Aorta (tissue), 5 donors: ENCODE measurements at regions not wholly inside any gene's neighbourhood (a gene's known extent, or its start where the extent isn't known, plus 50 kb on each side); places are given as distances from the start of the nearest gene placed in this dataset.

Source experiments
- ATAC-seq: fragments of 200-7000 bp; cut with Tn5 transposase; one replicate; pipeline ENCODE4 v1.9.1; 2022; ENCODE audit warnings: moderate library complexity; ENCODE audit not compliant: low FRiP score
- DNase-seq, 2 donors: peaks; one replicate each; pipeline ENCODE4 v3.0.0-alpha.2; 2020
- H3K27ac ChIP-seq, 2 donors: one replicate each; pipeline ENCODE4 v1.5.1; 2013; ENCODE audit warnings: low read length in 2 of 2, mild to moderate bottlenecking in 2 of 2, moderate library complexity in 2 of 2, control low read depth in 1 of 2, inconsistent platforms in 1 of 2, low read depth in 1 of 2
- H3K27me3 ChIP-seq, 2 donors: one replicate each; pipeline ENCODE4 v1.6.1; 2013; ENCODE audit warnings: control low read depth in 1 of 2, low read length in 1 of 2, mild to moderate bottlenecking in 1 of 2, moderate library complexity in 1 of 2; ENCODE audit not compliant: insufficient read depth in 2 of 2, control insufficient read depth in 1 of 2
- H3K36me3 ChIP-seq, 2 donors: one replicate each; pipeline ENCODE4 v1.6.1; 2013; ENCODE audit warnings: control low read depth in 1 of 2, low read length in 1 of 2, mild to moderate bottlenecking in 1 of 2; ENCODE audit not compliant: insufficient read depth in 2 of 2, control insufficient read depth in 1 of 2
- H3K4me1 ChIP-seq, 2 donors: one replicate each; pipeline ENCODE4 v1.6.1; 2013; ENCODE audit warnings: low read length in 2 of 2, control low read depth in 1 of 2, mild to moderate bottlenecking in 1 of 2, moderate library complexity in 1 of 2; ENCODE audit not compliant: insufficient read depth in 2 of 2, control insufficient read depth in 1 of 2
- H3K4me3 ChIP-seq, 2 donors: one replicate each; pipeline ENCODE4 v1.5.1; 2013; ENCODE audit warnings: low read length in 2 of 2, control low read depth in 1 of 2, mild to moderate bottlenecking in 1 of 2
- H3K9me3 ChIP-seq: one replicate; pipeline ENCODE4 v1.6.1; 2013; ENCODE audit warnings: mild to moderate bottlenecking, low read length; ENCODE audit not compliant: control insufficient read depth
- WGBS, 2 donors: extraction: QIAGEN DNeasy Blood & Tissue Kit; methylation state at CpG; one replicate each; pipeline ENCODE4 v1.1.7; 2013; 5-methylcytosine and 5-hydroxymethylcytosine counted together
- intact Hi-C, 2 donors: fragments of 100-400 bp; cut with DNase I; formaldehyde crosslinking; loops; one replicate each; pipeline versions ENCODE4 v1.14.2 to v1.15.0; 2022
- donor health status: healthy with polysubstance abuse.
- donor health status: Bipolar disorder and iron deficiency.
- donor health status: DM: no; HTN: no; CAD: no.
- donor health status: DM: no; HTN: no; CAD: no.
- donor health status: DM: yes; HTN: yes; CAD: no.

- intact Hi-C loops = no loop called here
- H3K4me1 ChIP-seq = no peaks in the 10 kb centered on the region
- no peak overlapping the region for H3K27ac ChIP-seq
- 51 to 54% methylated on average over 2 of the region's 2 CpGs for WGBS, 2 donors
- no peaks in the 10 kb centered on the region for H3K36me3 ChIP-seq
- H3K27me3 ChIP-seq = no peaks in the 10 kb centered on the region
- no peak overlapping the region for H3K4me3 ChIP-seq
- H3K9me3 ChIP-seq = no peaks in the 10 kb centered on the region
- no peak for ATAC-seq
- no peak for DNase-seq
Measured at GRCh38 chr1:193545171-193545570, 358.8 kb upstream of the B3GALT2 start.

- Histone ChIP-seq H3K27ac (no peak overlapping the region), H3K27me3 (no peaks in the 10 kb centered on the region), H3K4me3 (no peak overlapping the region), H3K9me3 (no peaks in the 10 kb centered on the region), H3K36me3 (no peaks in the 10 kb centered on the region), H3K4me1 (no peaks in the 10 kb centered on the region)
- WGBS, 2 donors = 86% methylated on average over 4 of the region's 4 CpGs
- intact Hi-C loops = no loop called here
- no peak for ATAC-seq
- DNase-seq = no peak
Measured at GRCh38 chr1:193543259-193543658, 356.8 kb upstream of the B3GALT2 start.

GRCh38 chr1:193542690-193543089 lies 356.3 kb upstream of the B3GALT2 start:
- intact Hi-C loops = no loop called here
- H3K36me3 ChIP-seq = no peaks in the 10 kb centered on the region
- no peak overlapping the region for H3K4me3 ChIP-seq
- WGBS, 2 donors = 17 to 27% methylated on average over 1 of the region's 1 CpG
- DNase-seq = no peak
- H3K27ac ChIP-seq = no peak overlapping the region
- no peaks in the 10 kb centered on the region for H3K4me1 ChIP-seq
- H3K27me3 ChIP-seq = no peaks in the 10 kb centered on the region
- H3K9me3 ChIP-seq = no peaks in the 10 kb centered on the region
- no peak for ATAC-seq

- Histone ChIP-seq H3K27ac (no peak overlapping the region), H3K9me3 (no peaks in the 10 kb centered on the region), H3K36me3 (no peaks in the 10 kb centered on the region), H3K27me3 (no peaks in the 10 kb centered on the region), H3K4me3 (no peak overlapping the region), H3K4me1 (no peaks in the 10 kb centered on the region)
- ATAC-seq = no peak
- intact Hi-C loops = no loop called here
- DNase-seq = no peak
Measured at GRCh38 chr1:193540511-193540910, 354.1 kb upstream of the B3GALT2 start.

GRCh38 chr1:193539731-193540459 lies 353.5 kb upstream of the B3GALT2 start:
- ATAC-seq (no peak), DNase-seq (no peak)
- WGBS, 2 donors = 92 to 93% methylated on average over 7 of the region's 7 CpGs
- no peaks in the 10 kb centered on the region for H3K9me3 ChIP-seq
- intact Hi-C loops = no loop called here
- H3K27me3 ChIP-seq = no peaks in the 10 kb centered on the region
- no peak overlapping the region for H3K27ac ChIP-seq
- H3K36me3 ChIP-seq = no peaks in the 10 kb centered on the region
- H3K4me1 ChIP-seq = no peaks in the 10 kb centered on the region
- H3K4me3 ChIP-seq = no peak overlapping the region

GRCh38 chr1:193538680-193539079 lies 352.3 kb upstream of the B3GALT2 start:
- Histone ChIP-seq H3K4me1 (no peaks in the 10 kb centered on the region), H3K27me3 (no peaks in the 10 kb centered on the region), H3K4me3 (no peak overlapping the region), H3K36me3 (no peaks in the 10 kb centered on the region), H3K9me3 (no peaks in the 10 kb centered on the region), H3K27ac (no peak overlapping the region)
- ATAC-seq = no peak
- intact Hi-C loops = no loop called here
- no peak for DNase-seq
- 92% methylated on average over 6 of the region's 6 CpGs for WGBS, 2 donors

GRCh38 chr1:193538003-193538354 lies 351.6 kb upstream of the B3GALT2 start:
- Histone ChIP-seq H3K27me3 (no peaks in the 10 kb centered on the region), H3K9me3 (no peaks in the 10 kb centered on the region), H3K27ac (no peak overlapping the region), H3K4me1 (no peaks in the 10 kb centered on the region), H3K36me3 (no peaks in the 10 kb centered on the region), H3K4me3 (no peak overlapping the region)
- 91 to 99% methylated on average over 2 of the region's 2 CpGs for WGBS, 2 donors
- ATAC-seq = no peak
- no peak for DNase-seq
- intact Hi-C loops = no loop called here

- DNase-seq = no peak
- ATAC-seq = no peak
- H3K27ac ChIP-seq = no peak overlapping the region
- 45% methylated on average over 7 of the region's 7 CpGs for WGBS, 2 donors
- H3K4me1 ChIP-seq = no peaks in the 10 kb centered on the region
- intact Hi-C loops = no loop called here
- H3K36me3 ChIP-seq = no peaks in the 10 kb centered on the region
- H3K27me3 ChIP-seq = no peaks in the 10 kb centered on the region
- H3K9me3 ChIP-seq = no peaks in the 10 kb centered on the region
- no peak overlapping the region for H3K4me3 ChIP-seq
Measured at GRCh38 chr1:193537266-193538002, 351.0 kb upstream of the B3GALT2 start.

GRCh38 chr1:193533853-193534252 lies 347.4 kb upstream of the B3GALT2 start:
- Histone ChIP-seq H3K9me3 (no peaks in the 10 kb centered on the region), H3K27ac (no peak overlapping the region), H3K4me3 (no peak overlapping the region), H3K27me3 (no peaks in the 10 kb centered on the region), H3K36me3 (no peaks in the 10 kb centered on the region), H3K4me1 (no peaks in the 10 kb centered on the region)
- DNase-seq = no peak
- intact Hi-C loops = no loop called here
- no peak for ATAC-seq
- WGBS, 2 donors = 37 to 46% methylated on average over 6 of the region's 6 CpGs
